Fibroblast of lung (primary cell): ENCODE measurements at regions not wholly inside any gene's neighbourhood (a gene's known extent, or its start where the extent isn't known, plus 50 kb on each side); places are given as distances from the start of the nearest gene placed in this dataset.

Experiments
- EZH2 ChIP-seq: IDR thresholded peaks from 2 replicates; pipeline ENCODE4 v1.5.1; 2012; ENCODE audit warnings: low read length, control low read depth, mild to moderate bottlenecking; ENCODE audit errors: missing control alignments
- TF ChIP-seq, protein P1 (sequence below), 2 donors: IDR thresholded peaks in 1 of 2; conservative IDR thresholded peaks in 1 of 2; 1 replicate in 1 of 2; 2 replicates in 1 of 2; pipeline ENCODE4 v1.5.1; 2011 to 2012; ENCODE audit warnings: low read length in 2 of 2, control low read depth in 1 of 2, inconsistent platforms in 1 of 2, low read depth in 1 of 2, mild to moderate bottlenecking in 1 of 2

DNA sequence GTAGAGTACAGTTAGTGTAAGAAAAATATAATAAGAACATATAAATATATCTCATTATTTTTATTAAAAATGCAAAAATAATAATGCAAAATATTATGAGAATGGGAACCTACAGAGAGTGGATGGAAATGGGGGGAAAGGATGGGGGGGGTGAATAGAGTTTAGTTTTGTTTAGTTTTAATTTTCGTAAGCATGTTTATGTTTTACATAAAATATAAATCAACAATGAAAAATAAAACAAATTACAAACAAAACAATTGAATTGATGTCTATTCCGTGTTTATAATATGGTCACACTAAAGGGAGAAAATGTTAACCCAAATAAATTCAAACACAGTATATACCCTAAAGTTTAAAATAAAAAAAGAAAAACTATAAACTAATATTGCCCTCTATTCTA lies 1717.4 kb upstream of the SPRY2 start:
- TF ChIP-seq, protein P1, sequence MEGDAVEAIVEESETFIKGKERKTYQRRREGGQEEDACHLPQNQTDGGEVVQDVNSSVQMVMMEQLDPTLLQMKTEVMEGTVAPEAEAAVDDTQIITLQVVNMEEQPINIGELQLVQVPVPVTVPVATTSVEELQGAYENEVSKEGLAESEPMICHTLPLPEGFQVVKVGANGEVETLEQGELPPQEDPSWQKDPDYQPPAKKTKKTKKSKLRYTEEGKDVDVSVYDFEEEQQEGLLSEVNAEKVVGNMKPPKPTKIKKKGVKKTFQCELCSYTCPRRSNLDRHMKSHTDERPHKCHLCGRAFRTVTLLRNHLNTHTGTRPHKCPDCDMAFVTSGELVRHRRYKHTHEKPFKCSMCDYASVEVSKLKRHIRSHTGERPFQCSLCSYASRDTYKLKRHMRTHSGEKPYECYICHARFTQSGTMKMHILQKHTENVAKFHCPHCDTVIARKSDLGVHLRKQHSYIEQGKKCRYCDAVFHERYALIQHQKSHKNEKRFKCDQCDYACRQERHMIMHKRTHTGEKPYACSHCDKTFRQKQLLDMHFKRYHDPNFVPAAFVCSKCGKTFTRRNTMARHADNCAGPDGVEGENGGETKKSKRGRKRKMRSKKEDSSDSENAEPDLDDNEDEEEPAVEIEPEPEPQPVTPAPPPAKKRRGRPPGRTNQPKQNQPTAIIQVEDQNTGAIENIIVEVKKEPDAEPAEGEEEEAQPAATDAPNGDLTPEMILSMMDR (conservative IDR thresholded peaks at IDR 0.05 in 1 of 2, IDR thresholded peaks at IDR 0.05 in 1 of 2; ENCODE audit: low read depth in 1 of 2, low read length in 2 of 2), result no peak
- no peak for TF ChIP-seq EZH2
